Renal cortical epithelial cell (primary cell): ENCODE measurements at regions not wholly inside any gene's neighbourhood (a gene's known extent, or its start where the extent isn't known, plus 50 kb on each side); places are given as distances from the start of the nearest gene placed in this dataset.
"Not testable (repeated sequence)": the region's sequence is repeated elsewhere in the genome, so short reads cannot be mapped to it uniquely, and the experiment has no call there.

Experiments
- DNase-seq: peaks from one replicate; pipeline ENCODE4 v3.0.0-alpha.2; 2011; ENCODE audit warnings: low read depth

DNA sequence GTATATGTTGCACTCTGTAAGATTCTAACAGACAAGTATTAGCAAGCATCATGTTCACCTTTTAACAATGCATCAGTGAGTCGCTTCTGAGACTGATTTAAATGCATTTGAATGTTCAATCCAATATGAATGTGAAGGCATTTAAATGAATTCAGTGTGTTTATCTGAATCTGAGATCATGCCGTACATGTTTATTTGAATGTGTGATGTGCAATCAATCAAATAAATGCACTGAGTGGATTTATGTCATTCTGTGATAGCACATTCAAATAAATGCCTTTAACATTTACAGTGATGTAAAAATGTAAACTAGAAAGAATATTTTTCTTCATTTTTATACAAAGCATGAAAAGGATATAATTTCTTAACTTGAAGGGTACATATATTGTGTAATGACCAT, 1063.5 kb upstream of the NUDT12 start:
- DNase-seq, result no peak

DNA sequence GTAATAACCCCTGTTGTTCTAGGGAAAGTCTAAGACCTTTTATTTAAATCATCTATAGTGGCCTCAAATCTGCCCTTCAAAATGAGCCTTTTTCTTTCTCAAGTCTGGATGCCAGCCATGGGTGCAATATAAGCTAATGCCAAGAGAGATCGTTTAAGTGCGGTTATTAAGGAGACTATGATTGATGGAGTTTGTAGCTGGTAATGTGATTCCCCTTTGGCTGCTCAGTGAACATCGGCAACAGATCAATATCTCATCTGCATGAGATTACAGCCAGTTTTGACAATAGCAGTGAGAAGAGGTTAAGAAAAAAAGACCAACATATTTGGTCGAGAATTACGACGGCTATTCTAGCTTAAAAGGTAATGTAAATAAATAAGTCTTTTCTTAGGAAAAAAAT, 1049.4 kb upstream of the NUDT12 start:
- no peak for DNase-seq

DNA sequence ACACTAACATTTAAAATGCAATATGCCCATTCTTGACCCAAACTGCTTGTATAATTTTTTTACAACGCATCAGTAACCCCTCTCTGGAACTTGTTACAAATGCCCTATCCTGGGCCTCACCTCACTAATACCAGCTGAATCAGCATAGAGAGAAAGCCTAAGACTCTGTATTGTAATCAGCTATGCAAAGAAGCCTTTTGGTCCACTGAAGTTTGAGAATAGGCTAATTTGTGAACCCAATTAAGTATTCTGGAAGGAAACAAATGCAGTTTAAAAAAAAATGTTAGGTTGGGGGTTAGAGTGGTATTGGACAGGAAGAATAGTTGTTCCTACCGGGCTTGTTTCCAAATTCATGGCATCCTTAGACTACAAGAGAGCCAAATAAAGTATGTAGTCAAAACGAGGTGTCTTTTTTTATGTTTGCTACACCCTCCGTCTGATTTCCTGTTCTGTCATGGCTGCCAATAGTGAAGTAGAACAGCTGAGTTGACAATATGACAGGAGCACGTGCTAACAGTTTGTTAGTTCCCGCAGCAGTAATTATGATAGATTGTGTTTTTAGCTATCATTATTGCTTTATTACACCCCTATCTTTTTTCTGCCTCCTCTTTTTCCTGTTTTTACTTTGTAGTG, 1048.7 kb upstream of the NUDT12 start:
- no peak for DNase-seq

DNA sequence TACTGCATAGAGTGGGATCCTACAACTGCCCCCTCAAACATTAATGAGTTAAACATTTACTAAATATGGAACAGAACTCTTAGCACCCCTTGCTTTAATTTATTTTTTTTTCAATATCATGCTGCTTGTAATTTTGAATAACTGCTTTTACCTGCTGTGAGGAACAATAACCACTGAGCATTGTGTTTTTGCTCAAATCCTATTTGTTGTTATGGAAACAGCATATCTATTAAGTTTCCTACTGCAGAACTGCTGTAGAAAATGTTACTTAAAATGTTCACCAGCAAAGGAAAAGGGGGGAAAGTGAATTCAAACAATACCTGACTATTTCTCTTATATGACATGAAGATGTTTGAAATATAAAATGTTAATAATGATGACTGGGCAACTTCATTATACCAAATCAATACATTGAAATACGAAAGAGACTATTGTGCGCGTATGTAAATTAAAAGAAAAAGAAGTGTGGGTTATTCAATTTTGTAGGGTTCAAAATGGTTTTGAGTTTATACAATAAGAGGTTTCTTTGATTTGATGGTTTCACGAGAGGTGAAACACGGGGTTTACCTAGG, 1043.8 kb upstream of the NUDT12 start:
- no peak for DNase-seq

DNA sequence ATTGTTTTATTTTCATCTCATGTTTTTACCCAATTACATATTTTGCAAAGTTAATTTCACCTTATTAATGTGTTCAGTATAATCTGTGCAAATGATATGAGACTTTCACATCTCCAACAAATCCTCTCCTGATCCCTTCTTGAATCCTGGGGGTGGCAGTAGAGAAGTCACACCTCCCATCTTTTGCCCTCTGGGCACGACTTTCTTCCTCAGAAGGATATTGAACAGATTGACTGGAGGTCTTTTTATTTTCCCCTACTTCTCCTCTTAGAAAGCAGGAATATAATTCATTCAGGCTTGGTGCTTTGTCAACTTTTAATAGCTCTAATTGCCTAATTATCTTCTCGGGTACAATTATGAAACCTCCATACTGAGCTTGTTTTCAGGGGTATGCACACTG, 1037.1 kb upstream of the NUDT12 start:
- no peak for DNase-seq

DNA sequence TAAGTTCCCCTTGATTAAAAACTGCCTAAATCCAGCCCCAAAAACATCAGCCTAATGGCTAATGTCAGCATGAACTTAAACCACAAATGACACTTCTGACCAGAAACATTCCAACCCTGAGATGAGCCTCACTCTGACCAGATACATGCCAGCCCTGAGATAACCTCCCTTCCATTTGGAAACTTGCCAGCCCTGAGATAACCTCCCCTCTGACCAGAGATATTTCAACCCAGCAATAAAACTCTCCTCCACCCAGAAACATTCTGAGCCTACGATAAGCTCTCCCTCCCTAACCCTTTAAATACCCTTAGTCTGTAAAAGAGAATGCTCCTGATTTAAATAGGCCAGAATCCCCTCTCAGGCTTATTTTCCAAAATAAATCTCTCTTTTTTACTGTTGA, 1035.7 kb upstream of the NUDT12 start:
- no peak for DNase-seq

DNA sequence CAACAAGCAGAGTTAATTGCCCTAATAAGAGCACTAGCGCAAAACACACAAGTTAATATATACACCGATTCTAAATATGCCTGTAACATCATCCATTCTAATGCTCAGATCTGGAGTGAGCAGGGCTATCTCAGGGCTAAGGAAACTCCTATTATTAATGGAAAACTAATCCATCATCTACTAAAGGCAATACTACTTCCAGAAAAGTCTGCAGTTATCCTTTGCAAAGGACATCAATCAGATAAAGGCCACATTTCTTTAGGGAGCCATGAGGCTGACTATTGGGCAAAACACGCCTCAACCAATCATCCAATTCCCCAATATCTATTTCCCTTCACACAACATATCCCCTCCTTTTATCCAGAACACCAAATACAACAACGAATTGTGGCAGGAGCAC, 1032.3 kb upstream of the NUDT12 start:
- DNase-seq, result no peak

DNA sequence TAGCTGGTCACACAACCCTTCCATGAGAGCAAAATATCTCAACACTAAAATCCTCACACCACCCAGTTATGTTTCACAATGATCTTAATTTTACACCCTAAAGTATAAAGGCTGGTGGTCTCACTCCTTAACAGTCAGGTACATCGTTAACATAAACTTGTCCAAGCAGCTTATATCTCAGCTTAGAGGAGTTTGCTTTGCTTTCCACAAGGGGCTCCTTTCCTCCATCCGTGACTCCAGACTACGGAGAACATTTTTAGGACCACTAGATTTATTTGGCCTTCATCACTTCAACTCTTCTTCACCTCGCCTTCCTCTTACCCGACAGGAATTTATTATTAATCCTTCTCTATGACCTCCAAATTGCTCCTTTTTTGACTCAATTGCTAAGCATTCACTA, 1014.1 kb upstream of the NUDT12 start:
- no peak for DNase-seq

DNA sequence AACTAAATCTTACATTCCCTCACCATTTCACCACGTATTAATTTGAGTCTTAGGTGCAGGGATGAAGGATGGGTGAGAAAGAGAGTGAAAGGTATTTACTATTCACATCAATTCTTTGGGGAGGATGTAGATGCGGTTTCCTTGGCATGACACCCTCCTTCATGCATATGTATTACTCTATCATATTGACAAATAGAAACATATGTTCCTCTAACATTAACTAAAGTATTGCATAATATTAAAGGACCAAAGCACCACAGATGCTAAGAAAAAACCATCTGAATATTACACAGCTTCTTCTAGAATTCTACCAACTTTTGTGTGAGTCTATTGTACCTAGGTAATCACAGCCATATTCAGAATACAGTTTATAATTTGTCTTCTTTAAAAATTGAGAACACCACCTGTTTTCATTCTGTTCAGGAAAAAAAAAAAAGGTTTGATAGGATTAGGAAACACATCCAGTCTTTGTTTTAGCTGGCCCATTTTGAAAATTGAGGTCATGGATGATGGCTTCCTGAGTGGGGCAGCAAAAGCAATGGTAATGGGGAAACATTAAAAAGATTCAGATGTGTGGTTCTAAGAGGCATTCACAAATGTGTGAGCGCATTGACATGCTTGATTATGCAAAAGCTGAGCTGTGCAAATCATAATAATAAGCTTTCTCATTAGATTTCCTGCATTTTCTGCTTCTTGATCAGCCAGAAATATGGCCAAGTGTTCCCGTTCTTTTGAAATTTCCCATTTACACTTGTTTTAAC, 1011.5 kb upstream of the NUDT12 start:
- no peak for DNase-seq

DNA sequence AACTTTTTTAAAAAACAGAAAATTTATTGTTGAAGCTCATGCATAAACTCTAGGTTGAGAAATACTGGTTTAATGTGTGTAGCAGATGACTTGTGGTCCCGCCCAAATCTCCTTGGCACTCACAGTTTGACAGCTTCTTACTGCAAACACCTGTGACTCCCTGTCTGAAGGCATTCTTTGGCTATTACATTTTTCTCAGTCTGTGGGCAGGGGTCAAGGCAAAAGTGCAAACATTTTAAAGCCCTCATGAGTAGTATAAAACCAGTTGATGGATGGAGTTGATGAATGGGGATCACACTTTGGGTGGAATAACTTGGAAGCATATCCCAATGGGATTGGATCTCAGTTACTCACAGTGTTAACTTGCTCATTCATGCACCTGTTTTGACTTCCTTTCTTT, 1007.0 kb upstream of the NUDT12 start:
- DNase-seq, result no peak

DNA sequence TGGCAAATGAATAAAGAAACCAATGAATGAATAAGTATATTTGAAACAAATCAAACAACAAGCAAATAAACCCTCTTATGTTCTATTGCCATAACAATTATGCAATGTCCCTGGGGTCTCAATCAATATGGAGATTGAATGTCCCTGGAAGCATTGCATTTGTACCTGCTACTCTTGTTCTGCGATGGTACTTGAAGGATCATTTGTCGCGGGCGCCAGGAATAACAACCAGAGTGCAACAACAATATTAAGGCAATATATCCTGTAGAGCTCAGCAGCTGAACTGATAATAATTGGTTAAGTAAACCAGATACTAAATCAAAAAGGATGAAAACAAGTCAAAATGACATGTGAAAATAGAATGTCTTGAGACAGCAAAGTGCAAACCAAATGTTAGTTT, 1001.9 kb upstream of the NUDT12 start:
- no peak for DNase-seq

DNA sequence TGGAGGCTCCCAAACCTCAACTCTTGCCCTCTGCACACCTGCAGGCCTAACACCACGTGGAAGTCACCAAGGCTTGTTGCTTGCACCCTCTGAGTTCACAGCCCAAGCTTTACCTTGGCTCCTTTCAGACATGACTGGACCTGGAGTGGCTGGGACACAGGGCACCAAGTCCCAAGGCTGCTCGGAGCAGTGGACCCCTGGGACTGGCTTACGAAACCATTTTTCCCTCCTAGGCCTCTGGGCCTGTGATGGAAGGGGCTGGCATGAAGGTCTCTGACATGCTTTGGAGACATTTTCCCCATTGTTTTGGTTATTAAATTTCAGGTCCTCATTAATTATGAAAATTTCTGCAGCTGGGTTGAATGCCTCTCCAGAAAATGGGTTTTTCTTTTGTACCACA, 994.4 kb upstream of the NUDT12 start:
- no peak for DNase-seq

DNA sequence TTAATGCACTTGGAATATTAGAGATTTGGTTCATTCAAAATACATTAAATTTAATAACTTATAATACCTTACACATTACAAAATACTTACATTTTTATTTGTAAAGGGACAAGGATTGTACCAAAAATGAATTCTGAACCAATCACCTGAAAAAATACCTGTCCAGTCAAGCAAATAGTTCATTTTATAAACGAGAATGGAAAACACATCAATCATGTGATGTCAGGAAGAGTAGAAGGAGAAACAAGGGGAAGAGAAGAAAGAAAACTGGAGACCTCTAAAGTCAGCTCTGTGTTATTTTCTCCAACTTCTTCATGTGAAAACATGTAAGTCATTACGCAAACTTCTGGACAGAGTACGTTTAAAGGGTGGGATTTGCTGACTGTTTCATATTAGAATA, 989.0 kb upstream of the NUDT12 start:
- DNase-seq, result no peak

DNA sequence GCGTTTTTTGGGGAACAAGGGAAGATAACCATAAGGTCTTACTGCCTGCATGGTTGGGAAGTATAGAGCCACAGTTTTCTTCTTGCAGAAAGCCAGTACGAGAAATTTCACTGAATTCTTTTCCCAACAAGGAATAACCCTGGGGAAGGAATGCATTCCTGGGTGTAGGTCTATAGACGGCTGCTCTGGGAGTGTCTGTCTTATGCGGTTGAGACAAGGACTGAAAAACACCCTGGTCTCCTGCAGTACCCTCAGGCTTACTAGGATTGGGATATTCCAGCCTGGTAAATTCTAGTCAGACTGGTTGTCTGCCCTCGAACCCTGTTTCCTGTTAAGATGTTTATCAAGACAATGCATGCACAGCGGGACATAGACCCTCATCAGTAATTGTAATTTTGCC, 984.3 kb upstream of the NUDT12 start:
- DNase-seq, result not testable (repeated sequence)

DNA sequence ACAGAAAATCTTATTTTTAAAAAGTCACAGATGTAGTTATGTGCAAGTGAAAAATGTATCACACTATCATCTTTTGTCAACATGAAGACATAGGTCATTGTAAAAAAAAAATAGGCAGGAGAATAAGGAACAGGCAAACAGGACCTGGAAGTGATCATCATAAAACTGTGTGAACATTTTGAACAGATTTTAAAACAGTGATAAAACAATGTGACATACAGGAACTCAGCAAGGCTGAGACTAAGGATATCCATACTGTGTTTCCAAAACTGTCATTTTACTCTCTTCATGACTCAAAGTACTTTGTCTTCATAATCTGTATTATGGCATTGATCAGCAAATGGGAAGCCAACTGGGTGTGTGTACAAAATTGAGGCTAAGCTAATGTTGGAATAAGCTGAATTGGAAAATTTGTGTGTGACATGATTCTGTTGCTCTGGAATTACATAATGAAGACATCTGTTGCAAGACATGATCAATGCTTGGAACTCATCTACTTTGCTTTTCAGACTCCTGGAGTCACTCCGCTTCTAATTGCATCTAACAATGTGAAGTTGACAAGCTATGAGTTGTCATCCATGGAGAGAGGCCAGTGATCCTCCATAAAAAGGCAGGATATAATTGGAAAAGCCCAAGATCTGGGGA, 978.7 kb upstream of the NUDT12 start:
- DNase-seq, result no peak

DNA sequence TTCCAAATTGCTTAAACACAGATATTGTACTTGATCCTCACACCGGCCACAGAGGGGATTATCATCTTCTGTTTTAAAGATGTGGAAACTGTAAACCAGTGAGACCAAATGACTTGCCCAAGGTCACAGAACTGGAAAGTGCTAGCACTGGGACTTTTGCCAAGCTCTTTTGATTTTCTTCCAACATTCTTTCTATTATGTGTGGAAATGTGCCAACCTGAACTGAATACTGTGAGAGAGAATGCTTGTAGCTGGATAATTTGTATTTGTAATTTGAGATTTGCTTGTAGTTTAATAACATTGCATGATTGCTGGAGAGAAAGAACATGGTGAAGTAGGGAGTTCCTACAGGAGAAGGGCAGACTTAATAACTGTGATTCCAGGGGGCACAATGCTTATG, 977.9 kb upstream of the NUDT12 start:
- DNase-seq, result peak; percentile 19

DNA sequence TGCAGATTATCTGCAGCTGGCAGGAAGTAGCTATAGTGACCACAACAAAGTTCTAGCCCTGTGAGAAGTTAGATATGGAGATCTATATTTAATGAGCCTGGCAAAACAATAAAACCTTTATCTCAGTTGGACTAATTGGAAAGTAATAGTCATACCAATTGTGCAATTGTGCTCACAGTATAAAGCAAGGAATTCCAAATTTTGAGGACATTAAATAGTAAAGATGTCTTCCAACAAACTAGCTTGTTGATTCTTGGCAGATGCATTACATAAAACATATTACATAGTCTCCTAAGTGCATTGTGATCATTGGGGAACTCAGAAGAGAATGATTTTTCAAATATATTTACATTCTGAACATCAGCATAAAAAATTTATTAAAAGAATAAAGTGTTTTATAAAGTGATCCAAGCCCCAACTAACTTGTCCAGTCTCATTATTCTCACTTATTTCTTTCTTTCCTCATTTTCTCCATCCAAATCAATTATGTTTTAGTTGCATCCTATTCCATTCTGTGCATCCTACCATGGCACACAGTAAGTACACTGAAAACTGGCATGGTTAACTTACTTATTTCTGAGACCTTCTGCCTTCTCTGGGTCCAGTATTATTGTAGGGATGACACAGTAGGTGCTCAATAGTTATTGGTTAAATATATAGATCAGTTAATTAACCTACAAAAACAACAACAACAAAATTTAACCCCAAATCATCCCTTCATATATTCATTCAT, 977.2 kb upstream of the NUDT12 start:
- no peak for DNase-seq

DNA sequence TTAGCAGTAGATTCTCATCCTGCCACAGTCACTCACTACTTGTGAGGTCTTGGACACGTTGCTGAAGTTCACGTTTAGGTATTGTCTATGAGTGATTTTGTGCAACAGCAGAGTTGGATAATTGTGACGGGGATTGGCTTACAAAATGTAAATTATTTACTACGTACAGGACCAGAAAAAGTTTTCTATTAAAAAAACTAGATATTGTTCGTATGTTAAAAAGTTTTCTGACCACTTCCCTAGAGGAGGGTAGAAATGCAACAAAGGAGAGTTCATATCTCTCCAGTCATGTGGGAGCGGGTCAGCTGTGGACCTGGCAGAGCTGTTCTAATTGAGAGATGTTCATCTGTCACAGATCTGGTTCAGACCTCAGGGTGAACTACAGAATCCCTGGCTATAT, 976.1 kb upstream of the NUDT12 start:
- DNase-seq, result no peak

DNA sequence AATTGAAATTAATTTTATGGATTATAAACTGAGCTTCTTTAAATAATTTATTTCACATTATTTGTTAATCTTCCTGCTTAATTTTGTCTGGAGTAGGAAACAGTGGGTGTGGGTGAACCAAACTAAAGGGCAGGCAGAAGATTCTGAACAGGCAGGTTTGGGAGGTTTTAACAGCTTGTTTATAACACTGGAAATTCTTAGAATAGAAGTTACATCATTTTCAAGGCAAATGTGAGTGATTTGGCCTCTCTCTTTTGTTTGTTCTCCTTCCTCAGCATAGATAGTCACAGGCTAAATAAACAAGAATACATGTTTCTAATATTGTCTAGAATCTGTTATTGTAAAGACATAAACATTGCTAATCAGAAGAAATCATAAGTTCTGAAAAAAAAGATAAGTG, 970.9 kb upstream of the NUDT12 start:
- DNase-seq, result no peak

DNA sequence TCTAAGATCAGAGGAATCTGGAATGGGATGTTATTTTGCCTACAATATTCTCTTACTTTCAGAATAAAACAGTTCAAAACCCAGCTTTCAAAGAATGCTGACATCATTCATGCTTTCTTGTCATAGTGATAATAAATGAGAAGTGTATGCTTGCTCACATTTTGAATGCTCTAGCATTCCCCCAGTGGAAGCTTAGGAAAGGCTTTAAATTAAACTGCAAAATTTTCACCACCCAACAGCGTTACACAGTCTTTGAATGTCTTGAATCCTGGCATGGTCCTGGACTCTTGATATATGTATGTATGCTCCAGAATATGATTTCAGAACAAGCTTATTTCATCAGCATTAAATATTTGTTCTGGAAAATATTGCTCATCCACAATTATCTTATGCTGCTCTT, 964.3 kb upstream of the NUDT12 start:
- DNase-seq, result no peak

DNA sequence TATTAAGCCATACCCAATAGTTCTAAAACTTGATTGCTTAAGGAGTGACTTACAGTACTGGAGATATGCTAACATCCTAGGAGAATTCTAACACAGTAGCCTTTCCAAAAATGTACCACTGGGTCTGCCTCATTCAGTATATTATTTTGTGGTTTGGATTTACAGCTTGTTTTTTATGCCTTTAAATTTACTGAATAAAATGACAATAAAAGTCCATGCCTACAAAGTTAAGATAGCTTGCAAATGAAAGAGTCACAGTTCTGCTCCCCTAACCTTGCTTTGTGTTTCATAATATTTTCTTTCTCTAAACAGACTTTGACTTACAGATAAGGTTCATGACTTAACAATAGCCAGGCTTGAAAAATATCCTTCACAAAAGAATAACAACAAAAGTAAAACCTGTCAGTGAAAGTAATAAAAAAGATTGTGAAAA, 951.1 kb upstream of the NUDT12 start:
- DNase-seq, result no peak

DNA sequence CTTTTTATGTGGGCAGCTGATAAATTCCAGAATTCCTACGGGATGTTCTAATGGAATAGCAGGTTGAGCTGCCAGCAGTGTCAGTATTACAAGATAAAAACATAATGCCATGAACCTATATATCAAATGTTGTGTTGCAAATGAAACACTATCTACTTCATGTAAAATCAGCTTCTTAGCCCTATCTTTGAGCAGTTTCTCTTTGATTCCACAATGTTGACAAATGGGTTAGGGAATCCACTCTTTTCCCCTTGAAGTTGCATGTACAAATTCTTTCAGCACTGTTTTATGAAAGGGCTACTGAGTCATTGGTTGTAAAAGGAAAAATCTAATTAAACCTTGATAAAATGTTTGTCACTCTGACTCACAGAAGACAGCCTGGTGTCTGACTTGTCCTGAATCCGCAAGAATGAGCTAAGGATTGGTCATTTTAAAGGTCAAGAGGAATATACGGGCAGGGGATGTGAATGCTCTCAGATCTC, 950.6 kb upstream of the NUDT12 start:
- peak; percentile 14 for DNase-seq
